ENCODE measurements at regions not wholly inside any gene's neighbourhood (a gene's known extent, or its start where the extent isn't known, plus 50 kb on each side); places are given as distances from the start of the nearest gene placed in this dataset.
"Not testable (repeated sequence)": the region's sequence is repeated elsewhere in the genome, so short reads cannot be mapped to it uniquely, and the experiment has no call there.

DNA sequence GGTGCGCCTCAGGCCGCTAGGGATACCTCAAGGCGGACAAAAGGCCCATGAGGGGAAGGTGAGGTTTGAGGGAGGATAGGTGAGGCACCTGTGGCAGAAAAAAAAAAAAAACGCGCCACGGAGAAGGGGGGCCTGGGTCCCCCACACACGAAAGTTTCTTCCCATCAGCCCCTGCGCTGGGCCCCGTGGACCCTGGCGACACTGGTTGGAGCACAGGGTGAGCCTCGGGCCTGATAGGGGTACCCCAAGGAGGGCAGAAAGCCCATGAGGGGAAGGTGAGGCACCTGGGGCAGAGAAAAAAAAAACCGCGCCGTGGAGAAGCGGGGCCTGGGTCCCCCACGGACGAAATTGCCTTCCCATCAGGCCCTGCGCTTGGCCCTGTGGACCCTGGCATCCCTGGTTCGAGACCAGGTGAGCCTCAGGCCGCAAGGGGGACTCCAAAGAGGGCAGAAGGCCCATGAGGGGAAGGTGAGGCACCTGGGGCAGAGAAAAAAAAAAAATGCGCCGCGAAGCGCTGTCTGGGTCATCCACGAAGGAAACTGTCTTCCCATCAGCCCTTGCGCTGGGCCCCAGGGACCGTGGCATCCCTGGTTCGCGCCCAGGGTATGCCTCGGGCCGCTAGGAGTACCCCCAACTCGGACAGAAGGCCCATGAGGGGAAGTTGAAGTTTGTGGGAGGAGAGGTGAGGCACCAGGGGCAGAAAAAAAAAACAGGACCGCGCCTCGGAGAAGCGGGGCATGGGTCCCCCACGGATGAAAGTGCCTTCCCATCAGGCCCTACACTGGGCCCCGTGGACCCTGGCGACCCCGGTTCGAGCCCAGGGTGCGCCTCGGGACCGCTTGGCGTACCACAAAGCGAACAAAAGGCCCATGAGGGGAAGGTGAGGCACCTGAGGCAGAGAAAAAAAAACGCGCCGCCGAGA lies 226.2 kb downstream of the CCDC74A start:
- no peak for DNase-seq

DNA sequence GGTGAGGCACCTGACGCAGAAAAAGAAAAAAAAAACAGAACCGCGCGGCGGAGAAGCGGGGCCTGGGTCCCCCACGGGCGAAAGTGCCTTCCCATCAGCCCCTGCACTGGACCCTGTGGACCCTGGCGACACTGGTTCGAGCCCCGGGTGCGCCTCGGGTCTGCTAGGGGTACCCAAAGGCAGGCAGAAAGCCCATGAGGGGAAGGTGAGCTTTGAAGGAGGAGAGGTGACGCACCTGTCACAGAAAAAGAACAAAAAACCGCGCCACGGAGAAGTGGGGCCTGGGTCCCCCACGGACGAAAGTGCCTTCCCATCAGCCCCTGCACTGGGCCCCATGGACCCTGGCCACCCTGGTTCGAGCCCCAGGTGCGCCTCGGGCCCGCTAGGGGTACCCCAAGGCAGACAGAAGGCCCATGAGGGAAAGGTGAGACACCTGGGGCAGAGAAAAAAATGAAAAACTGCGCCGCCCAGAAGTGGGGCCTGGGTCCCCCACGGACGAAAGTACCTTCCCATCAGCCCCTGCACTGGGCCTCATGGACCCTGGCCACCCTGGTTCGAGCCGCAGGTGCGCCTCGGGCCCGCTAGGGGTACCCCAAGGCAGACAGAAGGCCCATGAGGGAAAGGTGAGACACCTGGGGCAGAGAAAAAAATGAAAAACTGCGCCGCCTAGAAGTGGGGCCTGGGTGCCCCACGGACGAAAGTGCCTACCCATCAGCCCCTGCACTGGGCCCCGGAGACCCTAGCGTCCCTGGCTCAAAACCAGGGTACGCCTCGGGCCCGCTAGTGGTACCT lies 227.4 kb downstream of the CCDC74A start:
- no peak for DNase-seq

DNA sequence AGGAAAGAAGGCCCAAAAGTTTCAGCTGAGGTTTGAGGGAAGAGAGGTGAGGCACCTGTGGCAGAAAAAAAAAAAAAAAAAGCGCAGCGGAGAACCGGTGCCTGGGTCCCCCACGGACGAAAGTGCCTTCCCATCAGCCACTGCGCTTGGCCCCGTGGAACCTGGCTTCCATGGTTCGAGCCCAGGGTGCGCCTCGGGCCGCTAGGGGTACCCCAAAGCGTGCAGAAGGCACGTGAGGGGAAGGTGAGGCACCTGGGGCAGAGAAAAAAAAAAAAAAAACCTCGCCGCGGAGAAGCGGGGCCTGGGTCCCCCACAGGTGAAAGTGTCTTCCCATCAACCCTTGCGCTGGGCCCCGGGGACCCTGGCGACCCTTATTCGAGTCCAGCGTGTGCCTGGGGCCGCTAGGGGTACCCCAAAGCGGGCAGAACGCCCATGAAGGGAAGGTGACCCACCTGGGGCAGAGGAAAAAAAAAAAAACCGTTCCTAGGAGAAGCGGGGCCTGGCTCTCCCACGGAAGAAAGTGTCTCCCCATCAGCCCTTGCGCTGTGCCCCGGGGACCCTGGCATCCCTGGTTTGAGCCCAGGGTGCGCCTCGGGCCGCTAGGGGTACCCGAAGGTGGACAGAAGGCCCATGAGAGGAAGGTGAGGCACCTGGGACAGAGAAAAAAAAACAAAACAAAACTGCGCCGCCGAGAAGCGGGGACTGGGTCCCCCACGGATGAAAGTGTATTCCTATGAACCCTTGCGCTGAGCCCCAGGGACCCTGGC lies 228.6 kb downstream of the CCDC74A start:
- DNase-seq = no peak

DNA sequence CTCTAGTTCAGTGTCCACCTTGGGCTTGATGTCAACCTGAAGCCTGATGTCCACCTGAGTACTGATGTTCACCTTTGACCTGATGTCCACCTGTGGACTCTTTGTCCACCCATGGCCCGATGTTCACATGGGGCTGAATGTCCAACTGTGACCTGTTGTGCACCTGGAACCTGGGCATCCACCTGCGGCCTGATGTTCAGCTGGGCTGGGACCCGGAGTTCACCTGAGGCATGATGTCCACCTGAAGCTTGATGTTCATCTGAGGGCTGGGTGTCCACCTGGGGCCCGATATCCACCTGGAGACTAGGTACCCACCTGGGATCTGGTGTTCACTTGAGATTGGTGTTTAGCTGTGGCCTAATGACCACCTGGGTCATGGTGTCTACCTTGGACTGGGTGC lies 231.3 kb downstream of the CCDC74A start:
- DNase-seq = not testable (repeated sequence)

DNA sequence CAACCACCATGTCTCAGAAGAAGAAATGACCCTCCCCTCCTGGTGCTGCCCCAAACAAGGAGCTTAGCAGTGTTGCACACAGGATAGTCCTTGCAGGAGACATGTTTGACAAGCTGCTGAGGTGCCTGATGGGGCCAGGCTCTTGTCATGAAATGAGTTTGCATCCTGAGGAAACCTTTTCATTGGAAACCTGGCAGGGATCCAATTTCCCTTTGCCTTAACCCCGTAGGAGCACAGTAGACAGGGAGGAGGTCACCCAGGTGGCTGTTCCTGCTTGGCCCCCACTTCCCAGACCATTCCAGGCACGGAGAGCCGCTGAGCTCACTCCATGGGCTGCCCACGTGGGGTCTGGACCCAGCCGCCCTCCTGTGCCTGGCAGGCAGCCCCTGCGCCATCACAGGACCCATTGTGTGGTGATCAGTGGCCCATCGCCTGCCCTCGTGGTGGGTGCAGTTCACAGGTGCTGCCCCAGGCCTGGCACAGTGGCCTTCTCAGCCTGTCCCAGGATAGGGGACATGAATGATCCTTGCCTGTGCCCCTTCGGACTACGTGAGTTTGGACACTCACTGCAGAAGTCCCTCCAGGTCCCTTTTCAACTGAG lies 247.4 kb downstream of the CCDC74A start:
- not testable (repeated sequence) for DNase-seq

DNA sequence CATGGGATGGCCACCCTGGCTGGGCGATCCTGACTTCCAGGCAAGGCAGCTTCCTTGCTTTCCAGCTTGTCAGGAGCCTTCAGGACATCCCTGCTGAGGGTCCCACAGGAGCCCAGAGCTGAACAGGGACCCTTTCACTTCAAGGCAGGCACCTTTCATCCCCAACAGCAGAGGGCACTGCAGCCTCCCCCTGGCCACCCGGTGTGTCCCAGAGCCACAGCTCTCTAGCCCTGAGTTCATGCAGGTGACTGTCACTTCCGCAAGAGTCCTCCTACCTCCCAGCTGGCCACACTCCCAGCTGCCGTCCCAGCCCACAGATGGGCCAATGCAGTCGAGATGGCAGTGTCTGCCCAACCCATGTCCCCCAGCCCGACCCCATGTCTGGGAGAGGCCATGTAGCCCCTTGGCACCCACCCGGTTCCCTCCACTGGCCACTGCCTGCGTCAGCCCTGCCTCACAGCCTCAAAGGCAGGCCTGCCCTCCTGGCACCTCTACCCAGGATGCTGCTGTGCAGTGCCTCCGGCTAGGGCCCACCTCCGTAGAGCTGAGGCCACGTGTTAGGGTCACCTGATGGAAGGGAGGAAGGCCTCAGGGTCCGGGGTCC lies 248.3 kb downstream of the CCDC74A start:
- not testable (repeated sequence) for DNase-seq

DNA sequence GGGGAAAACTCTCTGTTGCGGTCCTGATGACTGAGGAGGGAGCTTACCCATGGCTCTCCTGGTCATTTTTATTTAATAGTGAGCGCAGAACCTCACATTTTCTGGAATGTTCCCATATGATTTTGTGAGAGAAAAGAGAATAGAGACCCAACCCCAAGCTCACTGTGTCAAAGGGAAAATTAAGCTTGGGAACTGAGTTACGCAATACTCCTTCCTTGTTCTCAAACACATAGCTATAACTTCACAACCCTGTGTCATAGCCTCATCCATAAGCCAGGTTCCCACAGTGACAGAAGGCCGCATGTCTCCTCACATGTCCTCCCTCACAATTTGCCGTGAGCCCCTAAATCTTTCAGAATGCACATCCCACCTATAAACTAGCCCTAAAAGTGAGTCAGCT lies 252.8 kb downstream of the CCDC74A start:
- not testable (repeated sequence) for DNase-seq

DNA sequence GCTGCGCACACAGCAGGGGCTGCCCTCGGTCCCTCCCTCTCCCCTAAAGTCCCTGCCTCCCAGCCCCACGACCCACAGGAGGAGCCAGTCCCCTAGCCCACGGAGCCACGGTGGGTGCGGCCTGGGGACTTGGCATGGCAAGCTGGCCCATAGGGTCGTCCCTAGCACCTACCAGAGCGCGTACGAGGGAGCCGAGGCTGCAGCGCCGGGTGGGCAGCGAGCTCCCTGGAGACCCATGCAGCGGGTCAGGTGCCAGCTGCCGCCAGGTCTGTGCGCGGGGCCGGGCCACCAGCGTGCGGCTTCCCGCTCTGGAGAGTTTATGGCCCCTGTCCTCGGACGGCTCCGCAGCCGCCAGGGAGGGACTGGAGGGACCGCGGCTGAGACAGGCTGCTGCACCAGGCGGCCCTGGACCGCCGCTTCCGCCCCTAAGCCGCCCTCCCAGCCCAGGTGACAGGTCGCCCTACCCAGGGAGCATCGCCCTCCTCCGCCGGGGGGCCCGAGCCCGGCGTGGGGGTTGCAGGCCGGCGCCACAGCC lies 273.6 kb downstream of the CCDC74A start:
- peak; percentile 19 for DNase-seq

DNA sequence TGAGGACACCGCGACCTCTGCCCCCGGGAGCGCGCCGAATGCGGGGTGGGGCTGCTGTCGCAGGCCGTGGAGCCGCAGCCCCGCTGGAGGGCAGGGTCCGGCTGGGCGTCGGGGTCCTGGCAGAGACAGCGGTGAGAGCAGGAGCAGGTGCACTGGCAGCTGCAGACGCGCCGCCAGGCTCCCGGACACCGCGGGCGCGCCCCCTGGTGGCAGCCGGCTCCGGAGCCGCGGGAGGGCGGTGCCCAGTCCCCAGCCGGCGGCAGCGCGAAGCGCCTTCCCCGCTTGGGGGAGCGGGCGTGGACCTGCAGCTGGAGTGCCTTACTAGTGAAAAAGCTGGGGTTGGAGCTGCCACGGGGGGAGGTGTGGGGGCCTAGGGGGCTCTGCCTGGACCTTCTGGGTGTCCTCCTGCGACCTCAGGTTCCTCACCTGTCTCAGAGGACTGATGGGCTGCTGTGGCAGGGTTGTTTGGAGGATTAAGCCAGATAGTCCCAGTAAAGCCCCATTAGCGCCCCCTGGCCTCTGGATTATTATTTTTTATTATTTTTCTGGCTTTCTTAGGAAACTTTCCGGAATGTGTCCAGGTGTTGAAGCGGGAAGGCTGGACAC lies 274.2 kb downstream of the CCDC74A start:
- DNase-seq = peak; percentile 86

DNA sequence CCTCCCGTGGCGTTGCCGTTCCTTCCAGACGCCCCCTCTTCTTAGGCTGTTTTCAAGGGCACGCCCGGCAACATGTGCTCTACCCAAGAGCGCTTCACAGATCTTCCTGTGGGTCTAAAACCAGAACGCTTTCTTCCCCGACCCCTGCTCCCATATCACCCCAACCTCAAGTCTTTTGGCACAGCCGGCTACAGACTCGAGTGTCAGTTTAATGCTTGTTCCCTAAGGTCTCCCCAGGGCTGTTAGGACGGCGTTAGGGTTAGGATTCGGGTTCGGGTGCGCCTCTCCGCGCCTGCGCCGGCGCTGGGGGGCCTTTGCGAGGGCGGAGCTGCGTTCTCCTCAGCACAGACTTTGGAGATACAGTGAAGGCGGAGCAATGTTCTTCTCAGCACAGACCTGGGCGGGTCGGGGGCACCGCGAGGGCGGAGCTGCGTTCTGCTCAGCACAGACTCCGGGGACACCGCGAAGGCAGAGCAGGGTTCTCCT lies 274.7 kb downstream of the CCDC74A start:
- peak; percentile 53 for DNase-seq

DNA sequence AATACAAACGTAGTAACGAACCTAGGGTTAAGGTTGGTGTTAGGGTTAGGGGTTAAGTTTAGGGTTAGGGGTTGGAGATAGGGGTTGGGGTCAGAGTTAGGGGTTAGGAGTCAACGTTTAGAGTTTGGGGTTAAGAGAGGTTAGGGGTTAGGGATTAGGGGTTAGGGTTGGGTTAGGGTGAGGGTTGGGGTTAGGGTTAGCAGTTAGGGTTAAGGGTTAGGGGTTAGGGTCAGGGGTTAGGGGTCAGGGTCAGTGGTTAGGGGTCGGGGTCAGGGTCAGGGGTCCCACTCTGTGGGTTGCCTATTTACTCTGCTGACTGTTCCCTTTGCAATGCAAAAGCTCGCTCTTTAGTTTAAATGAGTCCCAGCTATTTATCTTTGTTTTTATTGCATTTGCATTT lies 275.5 kb downstream of the CCDC74A start:
- not testable (repeated sequence) for DNase-seq

DNA sequence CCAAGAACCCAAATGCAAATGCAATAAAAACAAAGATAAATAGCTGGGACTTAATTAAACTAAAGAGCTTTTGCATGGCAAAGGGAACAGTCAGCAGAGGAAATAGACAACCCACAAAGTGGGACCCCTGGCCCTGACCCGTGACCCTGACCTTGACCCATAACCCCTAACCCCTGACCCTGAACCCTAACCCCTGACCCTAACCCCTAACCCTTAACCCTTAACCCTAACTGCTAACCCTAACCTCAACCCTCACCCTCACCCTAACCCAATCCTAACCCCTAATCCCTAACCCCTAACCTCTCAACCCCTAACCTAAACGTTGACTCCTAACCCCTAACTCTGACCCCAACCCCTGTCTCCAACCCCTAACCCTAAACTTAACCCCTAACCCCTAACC lies 284.9 kb downstream of the CCDC74A start:
- DNase-seq = not testable (repeated sequence)

DNA sequence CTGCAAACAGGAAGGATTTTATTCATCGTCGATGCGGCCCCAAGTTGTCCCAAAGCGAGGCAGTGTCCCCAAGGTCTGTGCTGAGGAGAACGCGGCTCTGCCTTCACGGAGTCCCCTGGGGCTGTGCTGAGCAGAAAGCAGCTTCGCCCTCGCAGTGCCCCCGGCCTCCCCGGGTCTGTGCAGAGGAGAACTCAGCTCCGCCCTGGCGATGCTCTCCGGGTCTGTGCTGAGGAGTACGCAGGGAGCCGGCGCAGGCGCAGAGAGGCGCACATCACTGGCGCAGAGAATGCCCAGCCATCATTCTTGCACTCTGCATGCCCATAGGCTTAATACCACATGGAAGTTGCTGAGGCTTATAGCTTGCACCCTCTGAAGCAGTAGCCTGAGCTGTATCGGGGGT lies 285.7 kb downstream of the CCDC74A start:
- DNase-seq = not testable (repeated sequence)

DNA sequence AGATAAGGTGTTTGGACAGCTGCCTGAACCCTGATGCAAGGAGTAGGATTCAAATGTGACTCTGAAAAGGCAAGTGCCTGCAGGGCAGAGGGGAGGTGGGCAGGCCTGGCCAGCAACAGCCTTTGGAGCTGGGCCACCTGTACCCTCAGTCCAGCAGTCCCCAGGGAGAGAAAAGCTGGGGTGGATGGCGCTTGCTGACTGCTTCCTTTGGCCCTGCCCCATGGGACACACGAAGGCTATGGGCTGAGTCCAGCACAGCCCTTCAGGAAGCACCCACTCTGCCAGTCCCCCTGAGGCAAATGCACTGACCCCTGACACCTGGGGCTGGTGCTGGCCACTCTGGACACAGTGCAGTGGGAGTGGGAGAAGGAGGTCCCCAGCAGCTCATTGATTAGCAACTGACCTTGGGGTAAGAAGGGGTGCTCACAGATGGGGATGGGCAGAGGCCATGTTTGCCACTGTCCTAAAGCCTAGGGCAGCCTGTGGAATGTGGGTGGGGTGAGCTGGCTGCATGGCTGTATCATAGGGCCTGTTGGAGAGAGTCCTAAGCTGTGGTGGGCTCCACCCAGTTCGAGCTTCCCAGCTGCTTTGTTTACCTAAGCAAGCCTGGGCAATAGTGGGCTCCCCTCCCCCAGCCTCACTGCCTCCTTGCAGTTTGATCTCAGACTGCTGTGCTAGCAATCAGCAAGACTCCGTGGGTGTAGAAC lies 290.7 kb downstream of the CCDC74A start:
- DNase-seq = not testable (repeated sequence)

DNA sequence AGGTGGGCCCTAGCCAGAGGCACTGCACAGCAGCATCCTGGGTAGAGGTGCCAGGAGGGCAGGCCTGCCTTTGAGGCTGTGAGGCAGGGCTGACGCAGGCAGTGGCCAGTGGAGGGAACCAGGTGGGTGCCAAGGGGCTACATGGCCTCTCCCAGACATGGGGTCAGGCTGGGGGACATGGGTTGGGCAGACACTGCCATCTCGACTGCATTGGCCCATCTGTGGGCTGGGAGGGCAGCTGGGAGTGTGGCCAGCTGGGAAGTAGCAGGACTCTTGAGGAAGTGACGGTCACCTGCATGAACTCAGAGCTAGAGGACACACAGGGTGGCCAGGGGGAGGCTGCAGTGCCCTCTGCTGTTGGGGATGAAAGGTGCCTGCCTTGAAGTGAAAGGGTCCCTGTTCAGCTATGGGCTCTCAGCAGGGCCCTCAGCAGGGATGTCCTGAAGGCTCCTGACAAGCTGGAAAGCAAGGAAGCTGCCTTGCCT lies 294.6 kb downstream of the CCDC74A start:
- DNase-seq = not testable (repeated sequence)

DNA sequence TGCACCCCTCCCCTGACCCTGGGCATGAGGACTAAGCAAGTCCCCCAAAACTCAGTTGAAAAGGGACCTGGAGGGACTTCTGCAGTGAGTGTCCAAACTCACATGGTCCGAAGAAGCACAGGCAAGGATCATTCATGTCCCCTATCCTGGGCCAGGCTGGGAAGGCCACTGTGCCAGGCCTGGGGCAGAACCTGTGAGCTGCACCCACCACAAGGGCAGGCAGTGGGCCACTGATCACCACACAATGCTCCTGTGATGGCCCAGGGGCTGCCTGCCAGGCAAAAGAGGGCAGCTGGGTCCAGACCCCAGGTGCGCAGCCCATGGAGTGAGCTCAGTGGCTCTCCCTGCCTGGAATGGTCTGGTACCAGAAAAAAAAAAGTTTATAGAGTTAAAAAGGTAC lies 295.4 kb downstream of the CCDC74A start:
- not testable (repeated sequence) for DNase-seq

DNA sequence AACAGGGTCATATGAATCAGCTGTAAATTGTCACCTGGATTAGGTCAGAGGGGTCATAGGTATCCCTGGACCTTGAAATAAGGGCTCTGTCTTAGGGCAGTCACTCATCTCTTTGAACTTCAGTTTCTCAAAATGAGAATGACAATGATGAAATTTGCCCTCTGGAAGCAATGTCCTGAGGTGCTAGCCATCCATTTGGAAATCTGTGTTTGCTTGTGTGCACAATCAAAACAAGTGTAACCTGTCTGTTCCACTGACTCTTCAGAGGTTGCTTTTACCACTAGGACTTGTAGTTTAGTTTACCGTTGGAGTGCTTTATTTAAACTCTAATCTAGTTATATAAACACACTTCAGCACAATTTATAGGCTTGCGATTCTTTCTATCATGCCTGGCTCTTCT lies 297.3 kb downstream of the CCDC74A start:
- DNase-seq = not testable (repeated sequence)

DNA sequence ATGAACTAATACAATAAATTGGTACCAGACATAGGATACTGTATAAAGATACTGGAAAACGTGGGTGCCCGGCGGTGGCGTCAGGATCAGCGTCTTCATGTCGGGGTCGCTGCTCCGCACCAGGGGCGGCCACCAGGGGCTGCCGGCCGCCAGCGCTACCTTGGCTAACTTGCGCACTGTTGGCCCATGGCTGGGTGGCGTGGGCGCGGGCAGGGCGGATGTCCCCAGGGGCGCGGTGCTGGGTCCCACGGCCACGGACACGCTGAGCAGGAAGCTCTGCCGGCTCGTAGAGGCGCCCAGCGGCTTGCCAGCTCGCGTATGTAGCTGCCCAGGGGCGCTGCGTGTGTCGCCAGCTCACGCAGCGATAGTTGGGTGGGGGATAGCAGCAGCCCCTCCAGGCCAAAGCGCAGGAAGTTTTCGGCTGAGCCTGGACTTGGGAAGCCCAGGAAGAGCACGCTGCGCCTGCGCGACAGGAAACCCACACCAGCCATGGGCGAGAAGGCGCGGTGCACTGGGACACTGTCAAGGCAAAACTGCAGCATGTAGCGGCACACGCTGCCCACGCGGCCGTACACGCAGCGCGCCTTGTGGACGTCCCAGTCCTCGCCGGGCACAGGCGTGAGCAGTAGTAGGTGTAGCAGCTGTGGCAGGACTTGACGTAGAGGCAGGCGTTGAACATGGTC lies 299.9 kb downstream of the CCDC74A start:
- DNase-seq = no peak

DNA sequence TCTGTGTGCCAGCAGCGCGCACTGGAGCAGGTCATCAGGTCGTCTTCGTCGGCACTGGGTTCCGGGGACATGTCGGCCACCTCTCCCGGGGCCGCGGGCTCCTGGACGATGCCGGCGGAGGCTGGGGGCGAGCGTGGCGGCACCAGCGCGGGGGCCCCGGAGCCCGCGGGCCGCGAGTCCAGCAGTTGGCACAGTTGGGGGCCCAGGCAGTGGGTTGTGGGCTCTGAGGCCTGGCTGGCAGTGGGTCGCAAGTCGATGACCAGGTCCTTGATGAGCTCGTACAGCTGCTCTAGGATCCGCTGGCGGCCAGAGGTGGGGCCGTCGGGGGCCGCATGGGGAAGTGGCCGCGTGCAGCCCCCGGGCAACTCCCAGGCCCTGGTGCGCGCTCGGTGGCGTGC lies 300.5 kb downstream of the CCDC74A start:
- no peak for DNase-seq
